SH-SY5Y (cell line): ENCODE measurements at regions not wholly inside any gene's neighbourhood (a gene's known extent, or its start where the extent isn't known, plus 50 kb on each side); places are given as distances from the start of the nearest gene placed in this dataset.

Experiments
- GATA2 ChIP-seq: IDR thresholded peaks from 2 replicates; pipeline ENCODE4 v1.6.1; 2011; ENCODE audit warnings: mild to moderate bottlenecking, low read depth, low read length
- GATA3 ChIP-seq: IDR thresholded peaks from 2 replicates; pipeline ENCODE4 v1.6.1; 2011; ENCODE audit warnings: low read depth, mild to moderate bottlenecking, low read length, moderate library complexity

- TF ChIP-seq GATA2 (no peak), GATA3 (no peak)
These were observed 75.5 kb upstream of the RANBP3L start for GRCh38 chr5:36377192-36377591.
